Parathyroid adenoma (tissue), 2 donors: ENCODE measurements at regions not wholly inside any gene's neighbourhood (a gene's known extent, or its start where the extent isn't known, plus 50 kb on each side); places are given as distances from the start of the nearest gene placed in this dataset.
"Not testable (repeated sequence)": the region's sequence is repeated elsewhere in the genome, so short reads cannot be mapped to it uniquely, and the experiment has no call there.

ENCODE experiments used
- H2AFZ ChIP-seq: fragments of 300-600 bp; sonication (generic); one replicate; pipeline ENCODE4 v1.7.0; 2017; ENCODE audit warnings: antibody characterized with exemption, mild to moderate bottlenecking
- H3K27ac ChIP-seq: fragments of 300-600 bp; sonication (generic); one replicate; pipeline ENCODE4 v1.7.0; 2017
- H3K27me3 ChIP-seq: fragments of 300-600 bp; sonication (generic); one replicate; pipeline ENCODE4 v1.7.0; 2017; ENCODE audit warnings: low read length; ENCODE audit not compliant: control insufficient read depth, insufficient read depth
- H3K36me3 ChIP-seq: fragments of 300-600 bp; sonication (generic); one replicate; pipeline ENCODE4 v1.7.0; 2017; ENCODE audit warnings: low read length; ENCODE audit not compliant: control insufficient read depth, insufficient read depth
- H3K4me1 ChIP-seq: fragments of 300-600 bp; sonication (generic); one replicate; pipeline ENCODE4 v1.7.0; 2017; ENCODE audit warnings: control low read depth
- H3K4me2 ChIP-seq: fragments of 300-600 bp; sonication (generic); one replicate; pipeline ENCODE4 v1.7.0; 2017; ENCODE audit warnings: low read length
- H3K4me3 ChIP-seq: fragments of 300-600 bp; sonication (generic); one replicate; pipeline ENCODE4 v1.7.0; 2017; ENCODE audit warnings: low read depth, low read length
- H3K79me2 ChIP-seq: fragments of 300-600 bp; sonication (generic); one replicate; pipeline ENCODE4 v1.7.0; 2017; ENCODE audit warnings: control low read depth
- H3K9ac ChIP-seq: fragments of 300-600 bp; sonication (generic); one replicate; pipeline ENCODE4 v1.7.0; 2017; ENCODE audit warnings: mild to moderate bottlenecking
- H3K9me3 ChIP-seq: fragments of 300-600 bp; sonication (generic); one replicate; pipeline ENCODE4 v1.7.0; 2017; ENCODE audit warnings: low read length; ENCODE audit not compliant: control insufficient read depth
- CTCF ChIP-seq: fragments of 300-600 bp; sonication (generic); IDR thresholded peaks from one replicate; pipeline ENCODE4 v1.7.0; 2017; ENCODE audit warnings: antibody characterized with exemption, mild to moderate bottlenecking
- donor health status: primary hyperparathyroidism.

GRCh38 chrX:36868592-36868991, 139.6 kb upstream of the FAM47C start:
- Histone ChIP-seq H3K4me2 (no peak overlapping the region), H3K4me1 (no peaks in the 10 kb centered on the region), H3K9me3 (no peaks in the 10 kb centered on the region), H3K27ac (no peak overlapping the region), H2AFZ (no peak overlapping the region), H3K79me2 (no peaks in the 10 kb centered on the region), H3K27me3 (no peaks in the 10 kb centered on the region), H3K36me3 (no peaks in the 10 kb centered on the region), H3K9ac (no peak overlapping the region), H3K4me3 (no peak overlapping the region)
- no peak for TF ChIP-seq CTCF

DNA sequence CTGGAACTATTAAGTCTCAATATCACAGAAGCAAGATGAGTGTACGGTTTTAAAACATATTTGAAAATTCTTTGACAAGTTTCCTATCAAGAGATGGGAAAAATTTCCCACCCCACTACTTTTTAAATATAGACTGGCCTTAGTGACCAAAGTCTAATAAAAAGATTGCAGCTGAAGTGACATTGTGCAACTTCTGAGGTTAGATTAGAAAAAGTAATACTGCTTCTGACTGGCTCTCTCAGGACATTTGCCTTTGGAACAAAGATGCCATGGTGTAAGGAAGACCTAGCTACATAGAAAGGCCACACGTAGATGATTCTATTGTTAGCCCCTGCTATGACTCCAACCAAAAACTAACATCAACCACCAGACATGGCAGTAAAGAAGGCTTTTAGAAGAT, 138.7 kb upstream of the FAM47C start:
- Histone ChIP-seq H2AFZ (no peak overlapping the region), H3K9ac (no peak overlapping the region), H3K79me2 (no peaks in the 10 kb centered on the region), H3K9me3 (no peaks in the 10 kb centered on the region), H3K27me3 (no peaks in the 10 kb centered on the region), H3K36me3 (no peaks in the 10 kb centered on the region), H3K4me1 (no peaks in the 10 kb centered on the region), H3K4me3 (no peak overlapping the region), H3K27ac (no peak overlapping the region), H3K4me2 (no peak overlapping the region)
- TF ChIP-seq CTCF, result no peak

DNA sequence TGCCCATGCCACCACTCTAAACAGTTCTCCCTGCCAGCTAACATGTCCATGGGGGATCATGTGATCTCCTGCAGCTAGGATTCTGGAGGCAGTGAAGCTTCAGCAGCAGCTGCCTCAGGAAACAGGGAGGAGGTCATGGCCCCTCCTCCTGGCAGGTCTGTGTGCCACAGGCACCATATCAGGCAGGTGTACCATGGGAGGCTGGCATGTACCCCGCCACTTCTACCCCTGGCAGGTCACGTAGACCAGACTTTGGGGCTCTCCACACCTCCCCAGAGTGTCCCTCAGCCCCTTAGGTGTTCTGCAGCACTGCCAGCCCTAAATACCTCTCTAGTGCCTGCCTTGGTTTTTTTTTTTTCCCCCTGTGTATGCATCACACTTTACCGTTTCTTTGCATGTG, 110.5 kb upstream of the FAM47C start:
- H3K4me2 ChIP-seq, result no peak overlapping the region
- H3K79me2 ChIP-seq, result no peaks in the 10 kb centered on the region
- no peaks in the 10 kb centered on the region for H3K36me3 ChIP-seq
- H3K27me3 ChIP-seq, result no peaks in the 10 kb centered on the region
- no peak overlapping the region for H3K9ac ChIP-seq
- no peaks in the 10 kb centered on the region for H3K9me3 ChIP-seq
- H3K27ac ChIP-seq, result no peak overlapping the region
- no peak overlapping the region for H3K4me3 ChIP-seq
- H2AFZ ChIP-seq, result no peak overlapping the region
- no peaks in the 10 kb centered on the region for H3K4me1 ChIP-seq
- TF ChIP-seq CTCF, result no peak

GRCh38 chrX:36898301-36898700, 109.9 kb upstream of the FAM47C start:
- Histone ChIP-seq H3K27me3 (no peaks in the 10 kb centered on the region), H3K4me3 (no peak overlapping the region), H3K27ac (no peak overlapping the region), H3K9ac (no peak overlapping the region), H3K4me2 (no peak overlapping the region), H3K4me1 (no peaks in the 10 kb centered on the region), H3K9me3 (no peaks in the 10 kb centered on the region), H3K79me2 (no peaks in the 10 kb centered on the region), H3K36me3 (no peaks in the 10 kb centered on the region), H2AFZ (no peak overlapping the region)
- TF ChIP-seq CTCF, result peak; percentile 41

DNA sequence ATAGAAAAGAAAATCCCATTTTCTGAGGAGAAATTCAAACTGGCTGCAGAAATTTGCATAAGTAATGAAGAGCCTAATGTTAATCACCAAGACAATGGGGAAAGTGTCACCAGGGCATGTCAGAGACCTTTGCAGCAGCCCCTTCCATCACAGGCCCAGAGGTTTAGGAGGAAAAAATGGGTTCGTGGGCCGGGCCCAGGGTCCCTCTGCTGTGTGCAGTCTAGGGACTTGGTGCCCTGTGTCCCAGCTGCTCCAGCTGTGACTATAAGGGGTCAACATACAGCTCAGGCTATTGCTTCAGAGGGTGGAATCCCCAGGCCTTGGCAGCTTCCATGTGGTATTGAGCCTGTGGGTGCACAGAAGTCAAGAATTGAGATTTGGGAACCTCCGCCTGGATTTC, 103.6 kb upstream of the FAM47C start:
- not testable (repeated sequence) for H3K79me2 ChIP-seq, H2AFZ ChIP-seq, H3K9ac ChIP-seq, H3K36me3 ChIP-seq, H3K4me1 ChIP-seq, H3K27ac ChIP-seq, H3K9me3 ChIP-seq, H3K27me3 ChIP-seq, H3K4me2 ChIP-seq, H3K4me3 ChIP-seq
